Esophagus squamous epithelium (tissue), 5 donors: ENCODE measurements at regions not wholly inside any gene's neighbourhood (a gene's known extent, or its start where the extent isn't known, plus 50 kb on each side); places are given as distances from the start of the nearest gene placed in this dataset.

Source experiments
- DNase-seq: peaks from one replicate; lab custom pipeline; 2025; lab: John Stamatoyannopoulos, UW
- H3K27ac ChIP-seq, 4 donors: fragments of 200-600 bp; sonication (generic); one replicate each; pipeline ENCODE4 v1.5.1; 2016 to 2019; ENCODE audit warnings: mild to moderate bottlenecking in 1 of 4
- H3K27me3 ChIP-seq, 4 donors: fragments of 200-600 bp; sonication (generic); 1 replicate in 3 of 4; 2 replicates in 1 of 4; pipeline versions ENCODE4 v1.5.1 to v1.6.0; 2017 to 2021; ENCODE audit warnings: antibody characterized with exemption in 1 of 4
- H3K36me3 ChIP-seq, 3 donors: fragments of 200-600 bp; sonication (generic); one replicate each; pipeline ENCODE4 v1.5.1; 2016 to 2019
- H3K4me1 ChIP-seq, 3 donors: fragments of 200-600 bp; sonication (generic); one replicate each; pipeline ENCODE4 v1.5.1; 2017 to 2019
- H3K4me3 ChIP-seq, 4 donors: fragments of 200-600 bp; sonication (generic); 1 replicate in 3 of 4; 2 replicates in 1 of 4; pipeline ENCODE4 v1.5.1; 2016 to 2019; ENCODE audit warnings: mild to moderate bottlenecking in 2 of 4, moderate library complexity in 1 of 4
- H3K9me3 ChIP-seq, 3 donors: fragments of 200-600 bp; sonication (generic); one replicate each; pipeline ENCODE4 v1.5.1; 2016 to 2019
- CTCF ChIP-seq, 6 experiments: fragments of 450-650 bp in 4 of 6; fragments of 200-600 bp in 2 of 6; sonication (generic) in 2 of 6; IDR thresholded peaks; one replicate each; pipeline ENCODE4 v1.5.1; 2016 to 2019; ENCODE audit warnings: antibody characterized with exemption in 6 of 6, mild to moderate bottlenecking in 4 of 6, moderate library complexity in 4 of 6
- POLR2A ChIP-seq, 4 donors: fragments of 450-650 bp; IDR thresholded peaks; one replicate each; pipeline ENCODE4 v1.6.1; 2017; ENCODE audit warnings: antibody characterized with exemption in 4 of 4, mild to moderate bottlenecking in 4 of 4, moderate library complexity in 3 of 4
- WGBS, 2 donors: methylation state at CpG; one replicate each; pipeline ENCODE4 v1.1.5; 2018; 5-methylcytosine and 5-hydroxymethylcytosine counted together
- intact Hi-C: fragments of 100-400 bp; cut with DNase I; formaldehyde crosslinking; loops from one replicate; pipeline ENCODE4 v1.15.0; 2022
- donor health status: DM: yes; HTN: yes; CAD: no.

GRCh38 chr14:71589609-71590008, 342.6 kb upstream of the RGS6 start:
- no peaks in the 10 kb centered on the region for H3K27me3 ChIP-seq
- DNase-seq: no peak
- no peak overlapping the region for H3K27ac ChIP-seq
- no peaks in the 10 kb centered on the region for H3K9me3 ChIP-seq
- H3K4me1 ChIP-seq: peaks cover 0 to 29% (median 14%) of the 10 kb centered on the region in 3 donors
- no peak for TF ChIP-seq POLR2A (IDR thresholded peaks at IDR 0.05)
- no peak for TF ChIP-seq CTCF (IDR thresholded peaks at IDR 0.05)
- 79 to 84% methylated on average over 2 of the region's 2 CpGs for WGBS, 2 donors
- peaks cover 0 to 13% (median 0%) of the 10 kb centered on the region in 3 donors for H3K36me3 ChIP-seq
- H3K4me3 ChIP-seq: no peak overlapping the region
- intact Hi-C loops: no loop called here

- TF ChIP-seq CTCF (IDR thresholded peaks at IDR 0.05) (no peak), POLR2A (IDR thresholded peaks at IDR 0.05) (no peak)
- Histone ChIP-seq H3K27ac (no peak overlapping the region), H3K4me3 (no peak overlapping the region), H3K27me3 (no peaks in the 10 kb centered on the region), H3K4me1 (peaks cover 0 to 35% (median 17%) of the 10 kb centered on the region in 3 donors), H3K9me3 (no peaks in the 10 kb centered on the region), H3K36me3 (peaks cover 0 to 13% (median 0%) of the 10 kb centered on the region in 3 donors)
- 84 to 90% methylated on average over 5 of the region's 5 CpGs for WGBS, 2 donors
- intact Hi-C loops: no loop called here
- no peak for DNase-seq
Measured at GRCh38 chr14:71590131-71590530, 342.1 kb upstream of the RGS6 start.

GRCh38 chr14:71591231-71591630, 341.0 kb upstream of the RGS6 start:
- intact Hi-C loops: no loop called here
- no peak for TF ChIP-seq CTCF (IDR thresholded peaks at IDR 0.05)
- TF ChIP-seq POLR2A (IDR thresholded peaks at IDR 0.05): no peak
- Histone ChIP-seq H3K27me3 (no peaks in the 10 kb centered on the region), H3K4me3 (no peak overlapping the region), H3K36me3 (peaks cover 0 to 13% (median 0%) of the 10 kb centered on the region in 3 donors), H3K9me3 (no peaks in the 10 kb centered on the region), H3K27ac (no peak overlapping the region), H3K4me1 (peaks cover 0 to 28% (median 14%) of the 10 kb centered on the region in 3 donors)
- DNase-seq: no peak

- intact Hi-C loops: no loop called here
- WGBS, 2 donors: 18 to 27% methylated on average over 1 of the region's 1 CpG
- DNase-seq: no peak
Measured at GRCh38 chr14:71591929-71592328, 340.3 kb upstream of the RGS6 start.

GRCh38 chr14:71592361-71592760, 339.9 kb upstream of the RGS6 start:
- H3K9me3 ChIP-seq: no peaks in the 10 kb centered on the region
- no peak for DNase-seq
- TF ChIP-seq POLR2A (IDR thresholded peaks at IDR 0.05) (no peak), CTCF (IDR thresholded peaks at IDR 0.05) (no peak)
- peaks cover 0 to 25% (median 11%) of the 10 kb centered on the region in 3 donors for H3K4me1 ChIP-seq
- peaks cover 0 to 13% (median 0%) of the 10 kb centered on the region in 3 donors for H3K36me3 ChIP-seq
- no peak overlapping the region for H3K4me3 ChIP-seq
- WGBS, 2 donors: 51 to 60% methylated on average over 2 of the region's 2 CpGs
- H3K27me3 ChIP-seq: no peaks in the 10 kb centered on the region
- H3K27ac ChIP-seq: no peak overlapping the region
- intact Hi-C loops: no loop called here

More at GRCh38 chr14:71591929-71592328, 340.3 kb upstream of the RGS6 start:
- no peaks in the 10 kb centered on the region for H3K27me3 ChIP-seq
- no peak overlapping the region for H3K27ac ChIP-seq
- H3K9me3 ChIP-seq: no peaks in the 10 kb centered on the region
- H3K4me1 ChIP-seq: peaks cover 0 to 23% (median 11%) of the 10 kb centered on the region in 3 donors
- H3K4me3 ChIP-seq: no peak overlapping the region
- peaks cover 0 to 13% (median 0%) of the 10 kb centered on the region in 3 donors for H3K36me3 ChIP-seq
- TF ChIP-seq CTCF (IDR thresholded peaks at IDR 0.05): no peak
- no peak for TF ChIP-seq POLR2A (IDR thresholded peaks at IDR 0.05)
